Erythroblast (primary cell): ENCODE measurements at regions not wholly inside any gene's neighbourhood (a gene's known extent, or its start where the extent isn't known, plus 50 kb on each side); places are given as distances from the start of the nearest gene placed in this dataset.

Experiments
- GATA1 ChIP-seq: IDR thresholded peaks from 2 replicates; pipeline ENCODE4 v1.6.1; 2011; ENCODE audit warnings: low read depth, mild to moderate bottlenecking, control low read depth, low read length, moderate library complexity
- POLR2A ChIP-seq: IDR thresholded peaks from 2 replicates; pipeline ENCODE4 v1.6.1; 2011; ENCODE audit warnings: mild to moderate bottlenecking, low read length

DNA sequence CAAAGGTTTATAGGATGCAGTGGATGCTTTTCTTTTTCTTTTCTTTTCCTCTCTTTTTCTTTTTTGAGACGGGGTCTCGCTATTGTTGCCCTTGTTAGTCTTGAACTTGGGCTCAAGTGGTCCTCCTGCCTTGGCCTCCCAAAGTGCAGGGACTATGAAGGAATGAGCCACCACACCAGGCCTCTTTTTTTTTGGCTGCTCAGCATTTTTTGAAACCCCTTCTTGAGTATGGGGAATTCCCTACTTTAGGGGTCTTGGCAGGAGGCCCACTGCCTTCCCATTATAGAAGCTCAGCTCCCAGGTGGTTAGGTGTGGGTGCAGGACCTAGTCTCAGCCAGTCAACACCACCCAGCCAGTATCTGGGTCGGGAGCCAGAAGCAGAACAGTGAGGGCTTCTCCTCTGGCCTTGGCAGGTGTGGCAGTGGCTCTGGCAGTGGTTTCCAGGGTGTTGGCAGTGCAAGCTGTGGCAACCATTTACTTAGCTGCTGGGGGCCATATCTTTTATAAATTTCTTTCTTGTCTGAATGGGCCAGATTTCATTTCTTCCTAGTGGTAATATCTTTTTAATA, 51.4 kb upstream of the ACYP2 start:
- no peak for TF ChIP-seq POLR2A
- no peak for TF ChIP-seq GATA1
